MM.1S (cell line): ENCODE measurements at regions not wholly inside any gene's neighbourhood (a gene's known extent, or its start where the extent isn't known, plus 50 kb on each side); places are given as distances from the start of the nearest gene placed in this dataset.

Experiments
- DNase-seq: peaks from one replicate; pipeline ENCODE4 v3.0.0-alpha.2; 2015
- H2AFZ ChIP-seq: fragments of 300-600 bp; sonication (generic); 2 replicates; pipeline ENCODE4 v1.6.0; 2016; ENCODE audit warnings: antibody characterized with exemption, low read length
- H3F3A ChIP-seq: fragments of 300-600 bp; sonication (generic); 2 replicates; pipeline ENCODE4 v1.6.1; 2016; ENCODE audit warnings: mild to moderate bottlenecking, antibody characterized with exemption, low read length, moderate library complexity, mixed read lengths; ENCODE audit not compliant: insufficient read depth
- H3K27ac ChIP-seq: fragments of 300-600 bp; sonication (generic); 2 replicates; pipeline ENCODE4 v1.5.1; 2016; ENCODE audit warnings: mild to moderate bottlenecking, low read length
- H3K27me3 ChIP-seq: fragments of 300-600 bp; sonication (generic); replicated peaks from 2 replicates; pipeline ENCODE4 v1.6.0; 2016; ENCODE audit warnings: low read length; ENCODE audit not compliant: insufficient read depth
- H3K36me3 ChIP-seq: fragments of 300-600 bp; sonication (generic); replicated peaks from 2 replicates; pipeline ENCODE4 v1.6.1; 2016; ENCODE audit warnings: mild to moderate bottlenecking, low read length, mixed read lengths; ENCODE audit not compliant: insufficient read depth
- H3K4me1 ChIP-seq: fragments of 300-600 bp; sonication (generic); 2 replicates; pipeline ENCODE4 v1.6.1; 2016; ENCODE audit warnings: low read length, mixed read lengths
- H3K4me2 ChIP-seq: fragments of 300-600 bp; sonication (generic); 2 replicates; pipeline ENCODE4 v1.6.0; 2016; ENCODE audit warnings: low read depth, low read length
- H3K4me3 ChIP-seq: fragments of 300-600 bp; sonication (generic); 2 replicates; pipeline ENCODE4 v1.5.1; 2016; ENCODE audit warnings: low read length, mixed read lengths
- H3K79me2 ChIP-seq: fragments of 300-600 bp; sonication (generic); 2 replicates; pipeline ENCODE4 v1.6.1; 2016; ENCODE audit warnings: mixed run types, low read length, mixed read lengths
- H3K9ac ChIP-seq: fragments of 300-600 bp; sonication (generic); 2 replicates; pipeline ENCODE4 v1.6.1; 2016; ENCODE audit warnings: low read length, mixed read lengths
- H3K9me2 ChIP-seq: fragments of 300-600 bp; sonication (generic); replicated peaks from 2 replicates; pipeline ENCODE4 v1.6.1; 2016; ENCODE audit warnings: mild to moderate bottlenecking, low read length, mixed read lengths; ENCODE audit not compliant: insufficient read depth
- H3K9me3 ChIP-seq: fragments of 300-600 bp; sonication (generic); replicated peaks from 2 replicates; pipeline ENCODE4 v1.6.1; 2016; ENCODE audit warnings: mild to moderate bottlenecking, low read length, mixed read lengths; ENCODE audit not compliant: insufficient read depth
- H4K20me1 ChIP-seq: fragments of 300-600 bp; sonication (generic); 2 replicates; pipeline ENCODE4 v1.6.1; 2016; ENCODE audit warnings: mild to moderate bottlenecking, low read length, moderate library complexity, mixed read lengths; ENCODE audit not compliant: insufficient read depth
- CTCF ChIP-seq: fragments of 300-600 bp; sonication (generic); IDR thresholded peaks from 2 replicates; pipeline ENCODE4 v1.5.1; 2016; ENCODE audit warnings: antibody characterized with exemption, low read length, mixed read lengths
- EZH2 ChIP-seq: fragments of 300-600 bp; sonication (generic); optimal IDR thresholded peaks from 2 replicates; pipeline ENCODE3; 2017; ENCODE audit warnings: low read depth, mild to moderate bottlenecking, antibody characterized with exemption, low read length, mixed read lengths
- EZH2phosphoT487 ChIP-seq: fragments of 300-600 bp; sonication (generic); IDR thresholded peaks from 2 replicates; pipeline ENCODE4 v1.6.1; 2018; ENCODE audit warnings: antibody characterized with exemption, low read length

- Histone ChIP-seq H3K4me1 (no peaks in the 10 kb centered on the region), H3K9ac (no peak overlapping the region), H4K20me1 (no peaks in the 10 kb centered on the region), H2AFZ (no peak overlapping the region), H3K4me3 (no peak overlapping the region), H3K36me3 (no peaks in the 10 kb centered on the region), H3K27ac (no peak overlapping the region), H3F3A (no peaks in the 10 kb centered on the region), H3K9me2 (no peaks in the 10 kb centered on the region), H3K4me2 (no peak overlapping the region), H3K9me3 (no peaks in the 10 kb centered on the region), H3K79me2 (no peaks in the 10 kb centered on the region), H3K27me3 (no peaks in the 10 kb centered on the region)
- no peak for DNase-seq
- no peak for TF ChIP-seq CTCF
- TF ChIP-seq EZH2phosphoT487, result no peak
- TF ChIP-seq EZH2, result no peak
These were observed 143.6 kb upstream of the VRK1 start for GRCh38 chr14:96653597-96653996.

- Histone ChIP-seq H3K9ac (no peak overlapping the region), H3K9me2 (no peaks in the 10 kb centered on the region), H3K9me3 (no peaks in the 10 kb centered on the region), H4K20me1 (no peaks in the 10 kb centered on the region), H3F3A (no peaks in the 10 kb centered on the region), H2AFZ (no peak overlapping the region), H3K27ac (no peak overlapping the region), H3K27me3 (no peaks in the 10 kb centered on the region), H3K4me1 (no peaks in the 10 kb centered on the region), H3K4me2 (no peak overlapping the region), H3K4me3 (no peak overlapping the region), H3K79me2 (no peaks in the 10 kb centered on the region), H3K36me3 (no peaks in the 10 kb centered on the region)
- DNase-seq, result no peak
- TF ChIP-seq EZH2phosphoT487 (no peak), CTCF (no peak), EZH2 (no peak)
These were observed 138.6 kb upstream of the VRK1 start for GRCh38 chr14:96658611-96659010.

- Histone ChIP-seq H3K4me2 (no peak overlapping the region), H3K79me2 (no peaks in the 10 kb centered on the region), H3K27ac (no peak overlapping the region), H3K4me3 (no peak overlapping the region), H3F3A (no peaks in the 10 kb centered on the region), H3K27me3 (no peaks in the 10 kb centered on the region), H3K9me2 (no peaks in the 10 kb centered on the region), H3K4me1 (no peaks in the 10 kb centered on the region), H4K20me1 (no peaks in the 10 kb centered on the region), H3K36me3 (no peaks in the 10 kb centered on the region), H2AFZ (no peak overlapping the region), H3K9me3 (no peaks in the 10 kb centered on the region), H3K9ac (no peak overlapping the region)
- no peak for TF ChIP-seq CTCF
- TF ChIP-seq EZH2phosphoT487, result no peak
- no peak for TF ChIP-seq EZH2
- no peak for DNase-seq
These were observed 137.1 kb upstream of the VRK1 start for GRCh38 chr14:96660123-96660522.

- no peak overlapping the region for H3K9ac ChIP-seq
- no peaks in the 10 kb centered on the region for H4K20me1 ChIP-seq
- no peak overlapping the region for H3K27ac ChIP-seq
- no peak for DNase-seq
- H3K27me3 ChIP-seq, result no peaks in the 10 kb centered on the region
- no peaks in the 10 kb centered on the region for H3K79me2 ChIP-seq
- H3K4me2 ChIP-seq, result no peak overlapping the region
- H3F3A ChIP-seq, result no peaks in the 10 kb centered on the region
- TF ChIP-seq CTCF (no peak), EZH2phosphoT487 (no peak), EZH2 (no peak)
- no peaks in the 10 kb centered on the region for H3K4me1 ChIP-seq
- H2AFZ ChIP-seq, result no peak overlapping the region
- H3K9me2 ChIP-seq, result no peaks in the 10 kb centered on the region
- no peak overlapping the region for H3K4me3 ChIP-seq
- H3K36me3 ChIP-seq, result no peaks in the 10 kb centered on the region
- no peaks in the 10 kb centered on the region for H3K9me3 ChIP-seq
These were observed 136.5 kb upstream of the VRK1 start for GRCh38 chr14:96660667-96661066.
